Stimulated activated naive CD4-positive, alpha-beta T cell treated with Interleukin-2 at 50 U/mL for 16 hours (primary cell): ENCODE measurements at regions not wholly inside any gene's neighbourhood (a gene's known extent, or its start where the extent isn't known, plus 50 kb on each side); places are given as distances from the start of the nearest gene placed in this dataset.

Experiments
- DNase-seq: peaks from one replicate; lab custom pipeline; 2025; lab: John Stamatoyannopoulos, UW

DNA sequence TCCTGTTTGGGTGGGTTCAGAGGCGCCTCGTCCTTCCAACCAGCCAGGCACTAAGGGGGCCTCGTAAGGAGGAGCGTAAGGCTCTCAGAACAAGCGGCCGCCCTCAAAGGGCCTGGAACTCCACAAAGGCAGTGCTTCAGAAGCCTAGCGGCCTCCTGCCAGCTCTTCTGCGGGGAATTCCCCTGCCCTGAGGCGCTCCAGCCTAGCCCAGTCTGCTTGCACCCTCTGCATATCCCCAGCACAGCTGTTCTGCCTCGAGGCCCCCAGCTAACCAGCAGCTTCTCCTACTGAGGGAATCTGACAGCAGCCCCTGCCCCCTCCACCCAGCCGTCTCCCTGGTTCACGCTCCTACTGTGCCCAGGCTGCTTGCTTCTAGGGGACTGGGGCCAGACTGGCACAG lies 265.9 kb downstream of the TFCP2L1 start:
- no peak for DNase-seq

DNA sequence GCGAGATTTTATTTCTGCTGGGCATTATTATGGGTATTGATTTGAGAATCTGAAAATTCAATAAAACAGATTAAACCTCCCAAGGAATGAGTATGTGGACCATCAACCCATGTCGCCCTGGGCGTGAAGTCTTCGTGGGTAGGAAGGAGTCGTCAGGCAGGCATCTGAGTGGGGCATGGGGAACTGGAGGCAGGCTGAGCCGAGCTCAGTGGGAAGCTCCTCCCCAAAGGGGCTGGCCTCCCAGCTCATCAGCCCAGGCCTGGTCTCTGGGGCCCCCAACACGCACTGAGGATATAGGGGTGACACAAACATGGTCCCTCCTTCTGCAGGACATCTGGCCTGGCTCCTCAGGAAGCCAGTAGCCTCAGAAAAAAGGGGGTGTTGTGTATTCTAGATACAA lies 265.2 kb downstream of the TFCP2L1 start:
- no peak for DNase-seq

GRCh38 chr2:121021685-121022084 lies 263.3 kb downstream of the TFCP2L1 start:
- DNase-seq, result no peak

DNA sequence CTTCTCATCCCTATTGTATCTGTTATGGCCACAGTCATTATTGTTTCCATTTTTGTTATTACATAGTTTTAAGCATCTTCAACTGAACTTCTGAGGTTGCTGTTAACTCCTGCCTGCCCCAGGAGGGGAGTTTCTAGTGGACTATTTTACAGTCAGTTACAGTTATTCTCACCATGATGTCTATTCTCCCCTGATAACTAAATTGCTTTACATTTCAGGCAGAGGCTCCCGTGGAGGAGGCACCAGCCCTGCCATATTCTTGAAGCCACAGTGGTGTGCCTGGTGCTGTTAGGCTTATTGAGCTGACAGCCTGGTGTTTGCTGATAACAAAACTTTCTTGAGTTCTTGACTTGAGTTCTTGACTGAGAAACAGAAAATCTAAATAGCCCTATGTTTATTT lies 256.4 kb downstream of the TFCP2L1 start:
- no peak for DNase-seq

DNA sequence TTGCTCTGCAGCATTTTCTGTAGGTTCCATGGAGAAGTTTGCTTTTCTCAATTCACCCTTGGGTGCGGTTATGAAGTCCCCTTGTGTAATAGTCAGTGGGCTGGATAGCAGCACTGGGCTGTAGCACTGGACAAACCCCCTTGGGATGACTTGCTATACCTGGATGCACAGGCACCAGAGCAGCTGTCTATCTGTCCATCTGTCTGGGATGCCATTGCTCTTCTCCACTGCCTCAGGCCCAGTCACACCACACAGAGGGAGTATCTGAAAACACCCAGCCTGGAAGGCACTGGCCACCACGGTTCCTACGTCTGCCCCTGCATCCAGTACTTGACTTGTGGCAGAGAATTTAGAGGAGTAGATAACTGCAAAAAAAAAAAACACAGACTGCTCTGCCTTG lies 254.5 kb downstream of the TFCP2L1 start:
- DNase-seq, result no peak

GRCh38 chr2:121031568-121032340 lies 253.2 kb downstream of the TFCP2L1 start:
- no peak for DNase-seq

DNA sequence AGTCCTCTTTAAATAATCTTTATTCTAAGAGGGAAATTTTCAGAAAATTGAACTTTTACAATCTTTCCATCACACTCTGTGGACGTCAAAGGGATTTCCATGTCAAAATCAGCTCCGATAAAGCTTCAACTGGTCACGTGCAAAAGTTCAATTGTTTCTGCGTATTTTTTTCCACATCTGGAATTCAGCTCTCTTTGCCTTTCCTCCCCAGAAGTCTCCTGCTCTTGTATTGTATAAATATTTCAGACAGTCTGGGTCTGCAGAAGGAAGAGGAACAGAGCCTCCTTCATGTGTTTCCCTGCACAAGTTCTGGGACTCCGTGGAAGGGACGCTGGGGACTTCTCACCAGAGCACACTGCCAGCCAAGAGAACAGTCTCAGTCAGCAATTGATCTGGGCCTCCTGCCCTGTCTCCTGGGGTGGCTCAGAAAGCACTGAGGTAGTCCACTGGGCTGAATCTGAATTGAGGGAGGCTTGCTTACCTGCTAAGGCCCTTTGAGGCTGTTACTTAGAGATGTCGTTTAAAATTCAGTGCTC lies 251.5 kb downstream of the TFCP2L1 start:
- DNase-seq, result no peak

- DNase-seq, result no peak
Measured at GRCh38 chr2:121034551-121034950, 250.5 kb downstream of the TFCP2L1 start.

DNA sequence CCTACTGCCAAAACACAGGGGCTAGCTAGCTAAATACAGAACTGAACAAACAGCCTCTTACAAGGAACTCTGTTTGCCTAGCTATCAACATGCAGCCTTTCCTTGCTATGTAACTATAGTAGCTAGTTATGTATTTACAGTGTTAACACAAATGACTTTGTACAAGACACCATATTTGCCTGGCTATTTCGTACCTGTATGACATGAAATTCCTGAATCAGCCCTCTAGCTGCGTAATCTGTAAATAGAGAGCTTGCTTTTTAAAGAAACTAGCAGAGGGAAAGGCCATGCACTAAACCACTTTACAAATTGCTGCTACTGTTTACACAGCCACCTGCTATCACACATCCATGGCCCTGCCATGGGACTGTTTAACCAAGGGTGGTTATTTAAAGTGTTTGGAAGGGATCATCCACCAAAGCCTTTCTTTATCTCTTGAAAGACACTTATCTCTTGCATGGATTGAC lies 248.7 kb downstream of the TFCP2L1 start:
- DNase-seq, result no peak

DNA sequence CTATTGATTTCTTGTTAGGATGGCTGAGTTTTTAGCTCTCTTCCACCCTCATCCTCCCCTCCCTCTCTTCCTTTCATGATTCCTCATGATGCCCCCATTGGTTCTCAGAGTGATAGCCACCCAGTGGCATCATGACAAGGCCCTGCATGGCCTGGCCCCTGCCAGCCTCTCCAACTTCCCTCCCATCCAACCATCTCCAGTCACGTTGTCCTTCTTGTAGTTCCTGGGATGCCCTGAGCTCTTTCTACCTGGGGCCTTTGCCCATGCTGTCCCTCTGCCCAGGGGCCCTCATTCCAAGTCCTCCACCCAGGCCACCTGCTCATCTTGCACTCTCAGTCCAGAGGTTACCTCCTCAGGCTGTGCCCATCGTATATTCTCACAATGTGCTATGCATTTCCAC lies 247.5 kb downstream of the TFCP2L1 start:
- no peak for DNase-seq

- DNase-seq, result no peak
Measured at GRCh38 chr2:121038031-121038430, 247.0 kb downstream of the TFCP2L1 start.

- no peak for DNase-seq
Measured at GRCh38 chr2:121038431-121038830, 246.6 kb downstream of the TFCP2L1 start.

GRCh38 chr2:121038891-121039616 lies 245.9 kb downstream of the TFCP2L1 start:
- no peak for DNase-seq

DNA sequence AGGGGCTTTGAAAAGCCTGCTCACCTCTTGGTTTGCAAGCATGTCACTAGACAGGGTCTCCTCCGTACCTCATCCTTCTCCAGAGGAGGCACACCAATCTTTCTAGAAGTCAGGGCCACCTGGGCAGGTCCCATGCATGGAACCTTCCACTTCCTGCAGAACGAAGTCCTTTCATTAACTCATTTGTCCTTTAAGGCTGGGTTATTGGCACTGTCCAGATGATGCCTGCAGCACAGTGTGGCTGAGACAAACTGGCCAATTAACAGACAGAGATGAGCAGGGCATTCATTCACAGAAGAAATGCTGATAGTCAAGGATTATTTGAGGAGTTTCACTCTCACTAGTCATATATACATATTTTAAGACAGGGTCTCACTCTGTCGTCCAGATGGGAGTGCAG lies 245.3 kb downstream of the TFCP2L1 start:
- DNase-seq, result no peak

- no peak for DNase-seq
Measured at GRCh38 chr2:121041516-121041915, 243.5 kb downstream of the TFCP2L1 start.

- no peak for DNase-seq
Measured at GRCh38 chr2:121043061-121043826, 241.8 kb downstream of the TFCP2L1 start.

DNA sequence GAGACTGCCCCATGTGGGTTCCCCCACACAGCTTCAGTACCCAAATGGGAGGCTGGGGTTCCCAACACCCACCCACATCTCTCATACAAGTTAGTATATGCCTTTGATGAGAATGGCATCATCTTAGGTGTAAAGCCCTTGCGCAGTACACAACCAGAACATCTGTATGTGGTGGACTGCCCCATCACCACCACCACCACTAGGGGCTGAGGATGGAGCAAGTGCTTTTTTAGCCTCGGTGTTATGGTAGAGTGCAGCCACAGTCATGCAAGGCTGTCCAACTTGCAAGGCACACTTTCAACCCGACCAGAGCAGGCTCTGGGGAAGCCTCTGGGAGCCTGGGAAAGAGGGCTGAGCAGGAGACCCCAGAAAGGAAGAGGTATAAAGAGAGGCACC lies 241.2 kb downstream of the TFCP2L1 start:
- no peak for DNase-seq

DNA sequence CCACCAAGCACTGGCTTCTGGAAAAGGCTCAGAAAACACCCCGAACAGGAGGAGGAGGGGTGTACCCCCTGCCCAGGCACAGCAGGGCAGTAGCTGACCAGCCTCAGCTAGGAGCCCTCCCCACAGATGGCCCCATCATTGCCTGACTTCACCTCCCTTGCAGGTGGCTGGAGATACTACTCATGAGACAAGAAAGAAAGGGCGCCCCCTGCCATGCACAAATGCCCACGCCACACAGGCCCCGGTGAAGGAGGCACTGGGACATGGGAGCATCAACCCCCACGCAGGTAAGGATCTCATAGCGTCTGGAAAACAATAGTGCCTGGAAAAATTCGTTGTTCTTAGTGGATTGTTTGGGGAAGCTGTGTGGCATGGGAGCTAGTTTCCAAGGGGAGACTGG lies 240.6 kb downstream of the TFCP2L1 start:
- DNase-seq, result no peak

DNA sequence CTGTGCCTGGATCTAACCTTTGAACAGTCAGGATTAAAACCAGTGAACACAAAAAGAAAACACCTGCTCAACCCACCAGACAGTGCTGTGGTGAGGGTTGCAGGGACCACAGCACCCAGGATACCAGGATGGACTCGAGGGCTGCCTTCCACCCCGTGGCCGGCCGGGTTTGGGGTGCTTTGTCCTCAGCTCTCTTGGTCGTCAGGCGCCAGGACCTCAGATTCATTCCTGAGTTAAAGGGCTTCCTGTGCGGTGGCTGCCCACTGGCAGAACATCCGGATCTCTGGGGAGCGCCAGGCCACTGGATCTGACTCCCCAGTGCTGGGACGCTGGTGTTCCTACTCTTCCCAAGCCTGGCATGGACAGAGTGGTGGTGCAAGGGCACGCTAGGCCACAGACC lies 239.8 kb downstream of the TFCP2L1 start:
- DNase-seq, result no peak

DNA sequence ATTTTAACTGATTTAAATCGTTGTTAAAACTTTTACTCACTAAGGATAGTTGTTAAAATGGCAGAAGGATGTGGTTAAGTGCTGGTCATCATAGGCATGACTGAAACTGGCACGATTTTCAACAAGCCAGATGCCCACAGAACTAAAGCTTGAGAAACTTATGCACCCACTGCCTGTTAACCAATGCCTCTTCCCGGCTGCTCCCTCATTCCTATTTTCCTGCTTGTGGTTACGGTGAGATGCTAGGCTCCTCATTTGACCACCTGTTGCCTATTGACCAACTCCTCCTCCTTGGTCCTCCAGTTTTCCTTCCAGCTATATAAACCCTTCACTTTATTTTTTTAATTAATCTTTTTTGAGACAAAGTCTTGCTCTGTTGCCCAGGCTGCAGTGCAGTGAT lies 238.7 kb downstream of the TFCP2L1 start:
- no peak for DNase-seq

GRCh38 chr2:121047383-121047782 lies 237.6 kb downstream of the TFCP2L1 start:
- no peak for DNase-seq

DNA sequence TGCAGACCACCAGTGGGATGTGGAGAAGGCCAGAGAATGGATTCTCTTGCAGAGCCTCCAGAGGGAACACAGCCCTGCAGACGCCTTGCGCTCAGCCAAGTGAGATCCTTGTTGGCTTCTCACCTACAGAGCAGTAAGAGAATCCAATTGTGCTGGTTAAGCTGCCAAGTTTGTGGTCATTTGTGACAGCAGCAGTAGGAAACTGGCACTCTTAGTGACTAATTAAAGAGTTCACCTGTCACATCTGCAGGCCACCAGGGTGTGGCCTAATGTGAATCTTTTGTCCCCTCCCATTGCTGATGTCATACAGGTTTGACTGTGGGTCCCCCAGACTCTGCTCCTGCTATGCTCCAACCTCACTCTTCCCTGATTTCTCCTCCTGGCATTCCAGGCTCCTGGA lies 235.9 kb downstream of the TFCP2L1 start:
- DNase-seq, result no peak
